ENCODE measurements at regions not wholly inside any gene's neighbourhood (a gene's known extent, or its start where the extent isn't known, plus 50 kb on each side); places are given as distances from the start of the nearest gene placed in this dataset.

DNA sequence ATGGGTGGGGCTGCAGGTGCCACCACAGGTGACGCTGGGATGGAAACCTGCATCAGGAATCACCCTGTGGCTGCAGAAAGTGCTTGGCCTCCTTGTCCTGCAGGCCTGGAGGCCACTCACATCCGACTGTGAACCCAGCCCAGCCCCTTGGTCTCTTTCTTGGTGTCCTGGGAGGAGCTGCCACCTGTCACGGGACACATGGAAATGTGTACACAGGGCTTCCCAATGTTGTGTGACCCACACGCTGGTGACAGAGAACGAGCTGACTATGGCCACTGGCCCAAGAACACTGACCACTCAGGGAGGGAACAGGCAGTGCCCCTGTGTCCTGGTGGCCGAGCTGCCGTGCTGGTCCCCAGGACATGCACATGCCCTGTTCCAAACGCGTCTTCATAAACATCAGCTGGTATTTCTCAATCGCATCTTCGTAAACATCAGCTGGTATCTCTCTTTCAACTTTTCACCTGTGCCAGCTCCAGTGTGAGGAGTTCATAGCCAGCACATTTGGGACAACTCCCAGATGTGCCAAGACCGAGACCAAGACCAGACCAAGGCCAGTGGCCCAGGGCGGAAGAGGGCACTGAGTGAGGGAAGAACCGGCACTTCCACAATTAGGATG lies 57.9 kb upstream of the INPP5A start:
- Histone ChIP-seq H3K36me3 (replicated peaks; ENCODE audit: control insufficient read depth, insufficient read depth, low read length) (no peaks in the 10 kb centered on the region), H3K27me3 (ENCODE audit: control insufficient read depth, insufficient read depth, low read length) (no peaks in the 10 kb centered on the region; the same call in 1 of the 2 replicates), H3K4me3 (ENCODE audit: insufficient read depth, low read depth, low read length) (no peak overlapping the region)
- DNase-seq, result no peak

DNA sequence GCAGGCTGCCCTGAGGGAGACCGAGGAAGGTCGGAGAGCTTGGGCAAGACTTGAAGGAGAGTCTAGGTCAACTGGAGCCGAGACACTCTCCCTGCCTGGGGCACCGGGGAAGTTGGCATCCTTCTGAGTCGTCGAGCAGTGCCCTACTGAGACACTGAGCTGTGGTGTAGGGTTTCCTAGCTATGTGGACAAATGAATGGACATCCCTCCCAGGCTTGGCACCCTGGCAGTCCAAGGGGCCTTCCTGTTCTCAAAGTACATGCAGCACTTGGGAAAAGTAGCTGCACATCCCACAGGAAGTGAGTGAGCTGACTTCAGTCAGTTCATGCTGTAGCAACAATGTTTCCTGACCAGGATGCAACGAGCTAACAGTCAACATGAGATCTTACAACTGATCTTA lies 57.2 kb upstream of the INPP5A start:
- DNase-seq, result no peak
- H3K4me3 ChIP-seq (ENCODE audit: insufficient read depth, low read depth, low read length), result no peak overlapping the region

DNA sequence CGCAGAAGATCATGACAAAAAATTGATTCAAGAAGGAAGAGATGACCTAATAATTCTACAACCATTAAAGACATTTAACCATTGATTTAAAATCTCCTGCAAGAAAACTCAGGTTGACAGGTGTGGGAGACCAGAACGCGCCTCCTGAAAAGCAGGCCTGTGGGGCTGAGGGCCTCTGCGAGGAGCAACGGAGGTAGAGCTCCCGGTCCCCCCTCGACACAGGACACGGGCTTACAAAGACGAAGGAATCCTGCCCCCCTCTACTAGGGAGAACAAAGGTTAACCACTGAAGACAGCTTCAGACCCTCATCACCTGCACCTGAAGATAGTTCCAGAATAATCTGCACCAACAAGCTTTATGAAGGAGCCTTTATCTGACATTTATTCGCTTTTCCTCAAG lies 55.9 kb upstream of the INPP5A start:
- no peaks in the 10 kb centered on the region for H3K36me3 ChIP-seq (replicated peaks; ENCODE audit: control insufficient read depth, insufficient read depth, low read length)
- H3K27me3 ChIP-seq (ENCODE audit: control insufficient read depth, insufficient read depth, low read length), result no peaks in the 10 kb centered on the region; the same call in 1 of the 2 replicates
- H3K4me3 ChIP-seq (ENCODE audit: insufficient read depth, low read depth, low read length), result no peak overlapping the region
- peak; percentile 78 for DNase-seq

More for the DNA sequence above, 57.2 kb upstream of the INPP5A start:
- Histone ChIP-seq H3K27me3 (ENCODE audit: control insufficient read depth, insufficient read depth, low read length) (no peaks in the 10 kb centered on the region; the same call in 1 of the 2 replicates), H3K36me3 (replicated peaks; ENCODE audit: control insufficient read depth, insufficient read depth, low read length) (no peaks in the 10 kb centered on the region)

DNA sequence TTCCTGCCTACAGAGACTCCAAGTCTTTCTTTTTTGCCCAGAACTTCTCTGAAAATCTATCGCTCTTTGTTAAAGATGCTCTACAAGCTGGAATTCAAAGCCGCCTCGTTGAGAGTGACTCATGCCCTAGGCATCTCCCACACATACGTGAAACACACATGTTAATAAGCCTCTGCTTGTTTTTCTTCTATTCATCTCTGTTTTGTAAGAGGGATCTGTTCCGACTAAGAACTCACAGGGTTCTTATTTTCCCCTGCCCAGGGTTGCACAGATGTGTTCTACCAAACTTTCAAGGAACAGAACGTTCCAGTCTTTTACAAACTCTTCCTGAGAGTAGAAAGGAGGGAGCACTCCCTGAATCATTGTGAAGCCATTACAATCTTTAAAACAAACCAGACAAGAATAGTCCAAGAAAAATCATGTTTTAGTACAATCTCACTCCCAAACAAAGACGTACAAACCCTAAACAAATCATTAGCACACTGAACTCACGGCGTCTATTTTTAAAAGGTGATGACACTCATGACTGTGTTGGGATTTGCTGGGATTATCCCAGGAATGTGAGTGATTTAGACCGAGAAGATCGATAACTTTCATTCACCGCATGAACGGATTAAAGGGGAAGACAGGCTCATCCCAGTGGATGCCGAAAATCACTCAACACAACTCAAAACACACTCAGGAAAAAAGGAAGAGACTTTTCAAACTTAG lies 55.3 kb upstream of the INPP5A start:
- H3K4me3 ChIP-seq (ENCODE audit: insufficient read depth, low read depth, low read length), result no peak overlapping the region
- no peaks in the 10 kb centered on the region for H3K36me3 ChIP-seq (replicated peaks; ENCODE audit: control insufficient read depth, insufficient read depth, low read length)
- DNase-seq, result peak; percentile 52
- H3K27me3 ChIP-seq (ENCODE audit: control insufficient read depth, insufficient read depth, low read length), result no peaks in the 10 kb centered on the region; the same call in 1 of the 2 replicates

DNA sequence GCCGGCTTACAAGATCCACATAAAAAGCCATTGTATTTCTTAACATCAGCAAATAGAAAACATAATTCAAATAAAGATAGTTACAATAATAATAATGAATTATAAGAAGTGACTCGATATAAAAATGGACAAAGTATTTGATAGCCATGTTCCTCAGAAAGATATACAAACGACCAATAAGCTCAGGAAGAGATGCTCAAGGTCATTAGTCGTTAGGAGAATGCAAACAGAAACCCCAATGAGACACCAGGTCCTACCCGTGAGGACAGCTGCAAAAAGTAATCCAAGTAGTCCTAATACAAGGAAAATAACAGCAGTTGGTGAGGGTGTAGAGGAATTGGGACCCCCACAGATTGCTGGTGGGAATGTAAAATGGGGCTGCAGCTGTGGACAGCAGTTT lies 54.2 kb upstream of the INPP5A start:
- DNase-seq, result no peak
- H3K36me3 ChIP-seq (replicated peaks; ENCODE audit: control insufficient read depth, insufficient read depth, low read length), result no peaks in the 10 kb centered on the region
- no peak overlapping the region for H3K4me3 ChIP-seq (ENCODE audit: insufficient read depth, low read depth, low read length)
- H3K27me3 ChIP-seq (ENCODE audit: control insufficient read depth, insufficient read depth, low read length), result no peaks in the 10 kb centered on the region; the same call in 1 of the 2 replicates

DNA sequence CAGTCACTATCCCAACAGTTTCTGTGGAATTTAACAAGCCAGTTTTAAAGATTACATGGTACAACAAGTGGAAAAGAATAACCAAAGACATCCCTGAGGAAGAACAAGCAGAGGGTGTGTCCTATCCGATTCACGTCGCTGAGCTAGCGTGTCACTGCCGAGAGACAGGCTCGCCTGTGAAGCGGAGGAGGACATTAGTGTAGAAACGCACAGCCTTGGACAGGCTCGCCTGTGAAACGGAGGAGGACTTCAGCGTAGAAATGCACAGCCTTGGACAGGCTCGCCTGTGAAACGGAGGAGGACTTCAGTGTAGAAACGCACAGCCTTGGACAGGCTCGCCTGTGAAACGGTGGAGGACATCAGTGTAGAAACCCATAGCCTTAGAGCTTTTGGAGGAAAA lies 52.7 kb upstream of the INPP5A start:
- no peaks in the 10 kb centered on the region for H3K36me3 ChIP-seq (replicated peaks; ENCODE audit: control insufficient read depth, insufficient read depth, low read length)
- no peak overlapping the region for H3K4me3 ChIP-seq (ENCODE audit: insufficient read depth, low read depth, low read length)
- DNase-seq, result no peak
- no peaks in the 10 kb centered on the region; the same call in 1 of the 2 replicates for H3K27me3 ChIP-seq (ENCODE audit: control insufficient read depth, insufficient read depth, low read length)

DNA sequence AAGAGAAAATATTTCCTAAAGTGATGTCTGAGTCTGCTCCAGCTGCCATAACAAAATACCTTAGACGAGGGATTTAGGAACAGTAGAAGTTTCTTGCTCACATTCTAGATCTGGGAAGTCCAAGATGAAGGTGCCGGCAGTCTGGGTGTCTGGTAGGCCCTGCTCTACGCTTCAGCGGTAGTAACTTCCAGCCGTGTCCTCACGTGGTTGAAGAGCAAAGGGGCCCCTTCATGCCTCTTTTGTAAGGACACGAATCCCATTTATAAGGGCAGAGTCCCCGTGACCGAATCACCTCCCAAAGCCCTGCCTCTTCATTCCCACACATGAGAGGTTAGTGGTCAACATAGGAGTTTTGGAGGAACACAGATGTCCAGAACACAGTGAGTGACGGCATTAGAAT lies 52.2 kb upstream of the INPP5A start:
- no peak for DNase-seq
- Histone ChIP-seq H3K36me3 (replicated peaks; ENCODE audit: control insufficient read depth, insufficient read depth, low read length) (no peaks in the 10 kb centered on the region), H3K27me3 (ENCODE audit: control insufficient read depth, insufficient read depth, low read length) (no peaks in the 10 kb centered on the region; the same call in 1 of the 2 replicates), H3K4me3 (ENCODE audit: insufficient read depth, low read depth, low read length) (no peak overlapping the region)

DNA sequence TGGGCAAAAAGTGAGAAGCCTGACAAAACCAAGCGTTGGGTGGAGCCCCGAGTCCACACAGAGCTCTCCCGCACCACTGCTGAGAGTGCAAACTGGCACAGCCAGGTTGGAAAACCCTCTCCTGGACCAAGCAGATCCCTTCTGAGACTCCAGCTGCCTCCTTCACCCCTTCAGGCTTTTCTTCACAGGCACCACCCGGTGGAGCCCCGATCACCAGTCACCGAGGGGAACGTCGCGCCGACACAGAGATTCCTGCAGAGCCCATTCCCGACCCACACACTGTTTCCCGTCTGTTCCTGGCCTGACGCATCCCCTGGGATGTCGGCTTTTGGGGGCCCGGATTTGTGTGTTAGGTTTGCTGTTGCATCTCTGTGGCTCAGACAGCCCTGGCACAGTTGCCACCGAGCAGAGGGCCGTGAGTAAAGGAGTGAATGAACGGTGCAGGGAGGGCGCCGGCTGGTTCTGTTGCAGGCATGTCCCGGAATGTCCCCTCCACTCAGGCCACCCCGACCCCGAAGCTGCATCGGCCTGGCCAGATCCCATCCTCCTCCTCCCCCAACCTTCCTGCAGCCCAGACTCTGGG lies 51.0 kb upstream of the INPP5A start:
- H3K27me3 ChIP-seq (ENCODE audit: control insufficient read depth, insufficient read depth, low read length), result no peaks in the 10 kb centered on the region; the same call in 1 of the 2 replicates
- no peaks in the 10 kb centered on the region for H3K36me3 ChIP-seq (replicated peaks; ENCODE audit: control insufficient read depth, insufficient read depth, low read length)
- peak; percentile 62 for DNase-seq
- no peak overlapping the region for H3K4me3 ChIP-seq (ENCODE audit: insufficient read depth, low read depth, low read length)

DNA sequence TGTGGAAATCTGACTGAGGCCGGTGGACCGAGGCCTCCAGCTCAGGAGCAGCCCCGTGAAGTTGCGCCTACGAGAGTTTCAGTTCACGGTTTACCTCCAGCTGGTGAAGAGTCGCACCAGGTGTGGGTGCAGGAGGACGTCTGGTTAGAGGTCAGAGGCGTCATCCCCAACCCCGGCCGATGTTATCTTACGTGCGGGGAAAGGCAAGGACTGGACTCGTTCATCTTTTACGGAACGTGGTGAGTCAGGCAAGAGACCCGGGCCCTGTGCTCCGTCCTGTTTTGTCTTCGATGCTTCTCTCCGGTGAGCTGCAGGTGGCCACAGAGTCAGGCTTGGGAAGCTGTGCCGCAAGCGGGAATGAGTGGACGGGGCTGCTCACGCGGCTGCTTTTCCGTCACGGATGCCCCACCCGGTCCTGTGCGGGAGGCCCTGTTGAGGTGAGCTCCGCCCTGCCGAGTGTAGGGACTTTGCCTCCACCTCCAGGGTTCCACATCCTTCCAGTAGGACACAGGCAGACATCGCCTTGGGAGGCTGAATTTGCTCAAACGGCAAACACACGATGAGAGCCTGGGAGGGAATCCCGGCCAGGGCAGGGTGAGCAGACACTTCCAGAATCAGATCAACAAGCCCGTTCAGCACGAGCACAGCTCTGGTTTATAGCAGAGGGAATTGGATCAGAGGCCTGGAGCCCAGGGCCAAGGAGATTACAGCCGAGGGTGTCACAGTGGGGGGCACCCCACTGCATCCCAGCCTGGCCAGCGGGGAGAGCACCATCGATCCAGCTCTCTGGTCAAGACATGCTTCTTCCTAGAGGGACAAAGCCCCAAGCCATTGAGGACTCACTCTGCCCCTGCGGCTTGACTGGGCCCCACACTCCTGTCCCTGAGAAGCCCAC lies 50.1 kb upstream of the INPP5A start:
- peak; percentile 54 for DNase-seq
- Histone ChIP-seq H3K27me3 (ENCODE audit: control insufficient read depth, insufficient read depth, low read length) (no peaks in the 10 kb centered on the region), H3K4me3 (ENCODE audit: insufficient read depth, low read depth, low read length) (no peak overlapping the region), H3K36me3 (replicated peaks; ENCODE audit: control insufficient read depth, insufficient read depth, low read length) (no peaks in the 10 kb centered on the region)
